Ishikawa (cell line): ENCODE measurements at regions not wholly inside any gene's neighbourhood (a gene's known extent, or its start where the extent isn't known, plus 50 kb on each side); places are given as distances from the start of the nearest gene placed in this dataset.

Experiments
- CREB1 ChIP-seq: IDR thresholded peaks from 2 replicates; pipeline ENCODE4 v1.6.1; 2012; ENCODE audit warnings: low read depth
- EGR1 ChIP-seq: IDR thresholded peaks from 2 replicates; pipeline ENCODE4 v1.6.1; 2012
- EP300 ChIP-seq: IDR thresholded peaks from 2 replicates; pipeline ENCODE4 v1.6.1; 2012; ENCODE audit warnings: borderline replicate concordance
- NFIC ChIP-seq: IDR thresholded peaks from 2 replicates; pipeline ENCODE4 v1.6.1; 2012
- RAD21 ChIP-seq: IDR thresholded peaks from 2 replicates; pipeline ENCODE4 v1.6.1; 2012; ENCODE audit warnings: low read depth
- TAF1 ChIP-seq: IDR thresholded peaks from 2 replicates; pipeline ENCODE4 v1.6.1; 2012; ENCODE audit warnings: low read depth, mild to moderate bottlenecking
- TCF12 ChIP-seq: IDR thresholded peaks from 2 replicates; pipeline ENCODE4 v1.6.1; 2012; ENCODE audit warnings: low read depth
- YY1 ChIP-seq: IDR thresholded peaks from 2 replicates; pipeline ENCODE4 v1.6.1; 2012; ENCODE audit warnings: low read depth
- TF ChIP-seq, protein P1 (sequence below): IDR thresholded peaks from 2 replicates; pipeline ENCODE4 v1.6.1; 2012

DNA sequence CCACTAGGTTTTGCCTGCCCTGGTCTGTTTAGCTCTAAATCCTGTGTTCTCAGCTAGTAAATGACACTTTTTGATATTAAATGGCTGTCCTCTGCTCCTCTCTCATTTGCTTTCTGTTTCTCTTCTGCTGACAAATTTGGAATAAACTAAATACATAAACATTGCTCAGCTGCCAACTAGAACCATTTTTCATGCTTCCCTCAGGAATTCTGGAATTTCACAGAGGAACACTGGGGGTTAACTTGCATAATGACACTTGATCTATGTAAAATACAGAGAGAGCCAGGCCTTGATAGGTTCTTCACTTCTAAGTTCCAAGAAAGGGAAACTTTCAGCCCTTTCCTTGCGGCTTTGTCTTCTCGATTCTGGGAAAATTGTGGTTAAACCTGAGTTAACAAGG is 450.6 kb upstream of the ST6GAL2 start:
- TF ChIP-seq NFIC: no peak
- no peak for TF ChIP-seq EP300
- TF ChIP-seq YY1: no peak
- TF ChIP-seq TAF1: no peak
- no peak for TF ChIP-seq CREB1
- TF ChIP-seq, protein P1, sequence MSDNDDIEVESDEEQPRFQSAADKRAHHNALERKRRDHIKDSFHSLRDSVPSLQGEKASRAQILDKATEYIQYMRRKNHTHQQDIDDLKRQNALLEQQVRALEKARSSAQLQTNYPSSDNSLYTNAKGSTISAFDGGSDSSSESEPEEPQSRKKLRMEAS: no peak
- no peak for TF ChIP-seq EGR1
- no peak for TF ChIP-seq TCF12
- TF ChIP-seq RAD21: no peak
